Liver (tissue), 8 donors: ENCODE measurements at regions not wholly inside any gene's neighbourhood (a gene's known extent, or its start where the extent isn't known, plus 50 kb on each side); places are given as distances from the start of the nearest gene placed in this dataset.

Experiments
- DNase-seq: peaks from one replicate; pipeline ENCODE4 v3.0.0-alpha.2; 2017; ENCODE audit warnings: low spot score
- H3K27ac ChIP-seq, 2 donors: one replicate each; pipeline ENCODE4 v1.7.0; 2013; ENCODE audit warnings: inconsistent platforms in 2 of 2, low read length in 2 of 2, control low read depth in 1 of 2, low read depth in 1 of 2, mild to moderate bottlenecking in 1 of 2
- H3K27me3 ChIP-seq, 4 donors: one replicate each; pipeline versions ENCODE4 v1.6.1 to v1.7.0; 2013; ENCODE audit warnings: low read length in 3 of 4, inconsistent platforms in 1 of 4, mild to moderate bottlenecking in 1 of 4, moderate library complexity in 1 of 4; ENCODE audit not compliant: control insufficient read depth in 4 of 4, insufficient read depth in 4 of 4
- H3K36me3 ChIP-seq, 4 donors: one replicate each; pipeline versions ENCODE4 v1.6.1 to v1.7.0; 2013; ENCODE audit warnings: low read length in 3 of 4, mild to moderate bottlenecking in 3 of 4, low read depth in 1 of 4, moderate library complexity in 1 of 4; ENCODE audit not compliant: control insufficient read depth in 4 of 4, insufficient read depth in 3 of 4
- H3K4me1 ChIP-seq, 4 donors: one replicate each; pipeline versions ENCODE4 v1.6.1 to v1.7.0; 2013; ENCODE audit warnings: low read length in 3 of 4, mild to moderate bottlenecking in 3 of 4, moderate library complexity in 1 of 4; ENCODE audit not compliant: control insufficient read depth in 4 of 4, insufficient read depth in 4 of 4
- H3K4me3 ChIP-seq, 3 donors: one replicate each; pipeline versions ENCODE4 v1.6.1 to v1.7.0; 2013; ENCODE audit warnings: low read length in 3 of 3, control low read depth in 1 of 3, low read depth in 1 of 3, mild to moderate bottlenecking in 1 of 3
- H3K9ac ChIP-seq, 2 donors: one replicate each; pipeline ENCODE4 v1.7.0; 2013; ENCODE audit warnings: low read length in 2 of 2, mild to moderate bottlenecking in 2 of 2, moderate library complexity in 2 of 2, control low read depth in 1 of 2, low read depth in 1 of 2
- H3K9me3 ChIP-seq, 4 donors: one replicate each; pipeline versions ENCODE4 v1.6.1 to v1.7.0; 2013; ENCODE audit warnings: low read length in 3 of 4; ENCODE audit not compliant: control insufficient read depth in 4 of 4
- ATF3 ChIP-seq: IDR thresholded peaks from 2 replicates; pipeline ENCODE4 v1.6.1; 2016; ENCODE audit warnings: antibody characterized with exemption
- CTCF ChIP-seq: fragments of 150-350 bp; IDR thresholded peaks from 2 replicates; pipeline ENCODE4 v1.5.1; 2017; ENCODE audit warnings: improper control_type of control experiment, low read depth, low read length; ENCODE audit not compliant: missing input control
- EGR1 ChIP-seq, 2 donors: IDR thresholded peaks; 2 replicates each; pipeline ENCODE4 v1.6.1; 2016 to 2018; ENCODE audit warnings: antibody characterized with exemption in 2 of 2, low read depth in 2 of 2
- FOXA2 ChIP-seq: IDR thresholded peaks from 2 replicates; pipeline ENCODE4 v1.6.1; 2016; ENCODE audit warnings: antibody characterized with exemption
- GABPA ChIP-seq, 2 donors: IDR thresholded peaks in 1 of 2; conservative IDR thresholded peaks in 1 of 2; 2 replicates each; pipeline ENCODE4 v1.6.1; 2016; ENCODE audit warnings: antibody characterized with exemption in 2 of 2, mild to moderate bottlenecking in 1 of 2, moderate library complexity in 1 of 2
- HNF4A ChIP-seq, 2 donors: conservative IDR thresholded peaks; 2 replicates each; pipeline ENCODE4 v1.6.1; 2016; ENCODE audit warnings: antibody characterized with exemption in 2 of 2, mild to moderate bottlenecking in 2 of 2
- JUND ChIP-seq, 2 donors: IDR thresholded peaks; 2 replicates each; pipeline ENCODE4 v1.6.1; 2016; ENCODE audit warnings: antibody characterized with exemption in 2 of 2
- MAX ChIP-seq: IDR thresholded peaks from 2 replicates; pipeline ENCODE4 v1.6.1; 2016; ENCODE audit warnings: antibody characterized with exemption
- NR2F2 ChIP-seq: IDR thresholded peaks from 2 replicates; pipeline ENCODE4 v1.6.1; 2016; ENCODE audit warnings: antibody characterized with exemption
- RAD21 ChIP-seq, 2 donors: IDR thresholded peaks; 2 replicates each; pipeline ENCODE4 v1.6.1; 2016; ENCODE audit warnings: antibody characterized with exemption in 2 of 2, mild to moderate bottlenecking in 2 of 2
- REST ChIP-seq: IDR thresholded peaks from 2 replicates; pipeline ENCODE4 v1.6.1; 2016; ENCODE audit warnings: antibody characterized with exemption, mild to moderate bottlenecking
- RXRA ChIP-seq, 2 donors: IDR thresholded peaks; 2 replicates each; pipeline ENCODE4 v1.6.1; 2017 to 2018; ENCODE audit warnings: antibody characterized with exemption in 2 of 2, mild to moderate bottlenecking in 1 of 2
- TAF1 ChIP-seq: conservative IDR thresholded peaks from 2 replicates; pipeline ENCODE4 v1.6.1; 2016; ENCODE audit warnings: antibody characterized with exemption, mild to moderate bottlenecking
- YY1 ChIP-seq: IDR thresholded peaks from 2 replicates; pipeline ENCODE4 v1.6.1; 2016; ENCODE audit warnings: antibody characterized with exemption, mild to moderate bottlenecking
- ZBTB33 ChIP-seq: IDR thresholded peaks from 2 replicates; pipeline ENCODE4 v1.6.1; 2016; ENCODE audit warnings: antibody characterized with exemption
- WGBS: extraction: QIAGEN DNeasy Blood & Tissue Kit; methylation state at CpG from one replicate; pipeline ENCODE4 v1.1.7; 2013; 5-methylcytosine and 5-hydroxymethylcytosine counted together
- donor health status: healthy.
- donor health status: healthy.
- donor health status: healthy.
- donor health status: healthy.
- donor health status: healthy.

GRCh38 chr13:105969761-105970160, 565.7 kb downstream of the EFNB2 start (continued):
- TF ChIP-seq YY1 = no peak
- no peak for TF ChIP-seq ZBTB33

GRCh38 chr13:105965910-105966309, 569.6 kb downstream of the EFNB2 start:
- WGBS = 72% methylated on average over 7 of the region's 7 CpGs

More at GRCh38 chr13:105965910-105966309, 569.6 kb downstream of the EFNB2 start:
- H3K27ac ChIP-seq = no peak overlapping the region
- H3K36me3 ChIP-seq = no peaks in the 10 kb centered on the region
- DNase-seq = no peak
- no peaks in the 10 kb centered on the region for H3K9me3 ChIP-seq
- H3K27me3 ChIP-seq = peaks cover 0 to 8% (median 0%) of the 10 kb centered on the region in 4 donors
- H3K4me3 ChIP-seq = no peak overlapping the region
- no peaks in the 10 kb centered on the region for H3K4me1 ChIP-seq
- H3K9ac ChIP-seq = no peak overlapping the region
- no peak for TF ChIP-seq GABPA (IDR thresholded peaks at IDR 0.05 in 1 of 2, conservative IDR thresholded peaks at IDR 0.05 in 1 of 2)
- TF ChIP-seq CTCF = no peak
- TF ChIP-seq FOXA2 = no peak
- TF ChIP-seq MAX = no peak
- no peak for TF ChIP-seq RAD21 (IDR thresholded peaks at IDR 0.05)
- TF ChIP-seq NR2F2 = no peak
- no peak for TF ChIP-seq HNF4A (conservative IDR thresholded peaks at IDR 0.05)
- TF ChIP-seq RXRA (IDR thresholded peaks at IDR 0.05) = no peak
- no peak for TF ChIP-seq REST
- no peak for TF ChIP-seq ATF3
- no peak for TF ChIP-seq EGR1 (IDR thresholded peaks at IDR 0.05; ENCODE audit: low read depth in 2 of 2)
- TF ChIP-seq TAF1 = no peak
- no peak for TF ChIP-seq YY1
- no peak for TF ChIP-seq ZBTB33
- no peak for TF ChIP-seq JUND (IDR thresholded peaks at IDR 0.05)
